ENCODE measurements at regions not wholly inside any gene's neighbourhood (a gene's known extent, or its start where the extent isn't known, plus 50 kb on each side); places are given as distances from the start of the nearest gene placed in this dataset.

DNA sequence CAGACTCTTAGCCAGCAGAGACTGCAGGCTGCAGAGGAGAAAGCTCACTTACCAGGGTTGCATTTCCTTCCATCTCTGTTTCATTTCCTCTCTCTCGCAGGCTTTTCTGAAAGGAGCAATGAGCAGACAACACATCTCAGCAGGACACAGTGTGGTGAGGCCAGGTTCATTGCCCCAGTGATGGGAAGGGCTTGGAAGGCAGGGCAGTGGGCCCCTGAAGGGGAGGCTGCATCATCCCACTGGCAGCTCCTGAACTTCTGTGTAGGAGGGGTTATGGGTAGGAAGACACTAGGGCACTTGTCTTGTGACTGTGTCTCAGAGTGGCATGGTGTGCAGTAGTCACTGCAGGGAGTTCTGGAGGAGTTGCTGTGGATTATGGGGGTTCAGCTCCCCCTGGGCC is 246.8 kb downstream of the QKI start:
- Histone ChIP-seq H3K79me2 (replicated peaks; ENCODE audit: insufficient read depth, low read length) (no peaks in the 10 kb centered on the region), H3K4me2 (ENCODE audit: low read length) (no peak overlapping the region), H3K4me3 (ENCODE audit: low read length) (no peak overlapping the region), H3F3A (ENCODE audit: insufficient read depth, low read length, poor library complexity, severe bottlenecking) (no peaks in the 10 kb centered on the region), H3K9me2 (ENCODE audit: insufficient read depth, low read length) (no peaks in the 10 kb centered on the region), H3K27me3 (ENCODE audit: insufficient read depth, low read depth, low read length) (no peaks in the 10 kb centered on the region), H3K27ac (ENCODE audit: low read length) (no peak overlapping the region), H2AFZ (ENCODE audit: low read depth, low read length) (no peak overlapping the region), H3K9ac (ENCODE audit: low read length) (no peak overlapping the region), H4K20me1 (ENCODE audit: insufficient read depth) (no peaks in the 10 kb centered on the region), H3K36me3 (ENCODE audit: insufficient read depth, low read length) (no peaks in the 10 kb centered on the region), H3K9me3 (ENCODE audit: low read length) (no peaks in the 10 kb centered on the region)
- no peak for TF ChIP-seq POLR2AphosphoS5 (IDR thresholded peaks at IDR 0.05)
- no peak for TF ChIP-seq RAD21 (conservative IDR thresholded peaks at IDR 0.05)
- no peak for TF ChIP-seq EP300 (conservative IDR thresholded peaks at IDR 0.05; ENCODE audit: poor library complexity, severe bottlenecking)
- no peak for TF ChIP-seq TAF1 (IDR thresholded peaks at IDR 0.05; ENCODE audit: low read depth)
- no peak for TF ChIP-seq EZH2 (IDR thresholded peaks at IDR 0.05; ENCODE audit: borderline replicate concordance, insufficient read depth, low read length, poor library complexity, severe bottlenecking)
- no peak for TF ChIP-seq CTCF (IDR thresholded peaks at IDR 0.05; ENCODE audit: poor library complexity, severe bottlenecking)
- TF ChIP-seq MXI1 (conservative IDR thresholded peaks at IDR 0.05; ENCODE audit: poor library complexity, severe bottlenecking) = no peak

- no peak overlapping the region for H3K4me3 ChIP-seq (ENCODE audit: low read length)
- H3K4me2 ChIP-seq (ENCODE audit: low read length) = no peak overlapping the region
- TF ChIP-seq, protein P1, sequence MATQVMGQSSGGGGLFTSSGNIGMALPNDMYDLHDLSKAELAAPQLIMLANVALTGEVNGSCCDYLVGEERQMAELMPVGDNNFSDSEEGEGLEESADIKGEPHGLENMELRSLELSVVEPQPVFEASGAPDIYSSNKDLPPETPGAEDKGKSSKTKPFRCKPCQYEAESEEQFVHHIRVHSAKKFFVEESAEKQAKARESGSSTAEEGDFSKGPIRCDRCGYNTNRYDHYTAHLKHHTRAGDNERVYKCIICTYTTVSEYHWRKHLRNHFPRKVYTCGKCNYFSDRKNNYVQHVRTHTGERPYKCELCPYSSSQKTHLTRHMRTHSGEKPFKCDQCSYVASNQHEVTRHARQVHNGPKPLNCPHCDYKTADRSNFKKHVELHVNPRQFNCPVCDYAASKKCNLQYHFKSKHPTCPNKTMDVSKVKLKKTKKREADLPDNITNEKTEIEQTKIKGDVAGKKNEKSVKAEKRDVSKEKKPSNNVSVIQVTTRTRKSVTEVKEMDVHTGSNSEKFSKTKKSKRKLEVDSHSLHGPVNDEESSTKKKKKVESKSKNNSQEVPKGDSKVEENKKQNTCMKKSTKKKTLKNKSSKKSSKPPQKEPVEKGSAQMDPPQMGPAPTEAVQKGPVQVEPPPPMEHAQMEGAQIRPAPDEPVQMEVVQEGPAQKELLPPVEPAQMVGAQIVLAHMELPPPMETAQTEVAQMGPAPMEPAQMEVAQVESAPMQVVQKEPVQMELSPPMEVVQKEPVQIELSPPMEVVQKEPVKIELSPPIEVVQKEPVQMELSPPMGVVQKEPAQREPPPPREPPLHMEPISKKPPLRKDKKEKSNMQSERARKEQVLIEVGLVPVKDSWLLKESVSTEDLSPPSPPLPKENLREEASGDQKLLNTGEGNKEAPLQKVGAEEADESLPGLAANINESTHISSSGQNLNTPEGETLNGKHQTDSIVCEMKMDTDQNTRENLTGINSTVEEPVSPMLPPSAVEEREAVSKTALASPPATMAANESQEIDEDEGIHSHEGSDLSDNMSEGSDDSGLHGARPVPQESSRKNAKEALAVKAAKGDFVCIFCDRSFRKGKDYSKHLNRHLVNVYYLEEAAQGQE (IDR thresholded peaks at IDR 0.05; ENCODE audit: borderline replicate concordance) = no peak
- no peak for TF ChIP-seq EP300 (conservative IDR thresholded peaks at IDR 0.05; ENCODE audit: poor library complexity, severe bottlenecking)
- no peak for TF ChIP-seq TAF1 (IDR thresholded peaks at IDR 0.05; ENCODE audit: low read depth)
- TF ChIP-seq CTCF (IDR thresholded peaks at IDR 0.05; ENCODE audit: poor library complexity, severe bottlenecking) = no peak
- TF ChIP-seq SMC3 (conservative IDR thresholded peaks at IDR 0.05; ENCODE audit: poor library complexity) = no peak
- no peaks in the 10 kb centered on the region for H3F3A ChIP-seq (ENCODE audit: insufficient read depth, low read length, poor library complexity, severe bottlenecking)
- no peaks in the 10 kb centered on the region for H3K36me3 ChIP-seq (ENCODE audit: insufficient read depth, low read length)
- no peaks in the 10 kb centered on the region for H3K27me3 ChIP-seq (ENCODE audit: insufficient read depth, low read depth, low read length)
- no peak overlapping the region for H3K9ac ChIP-seq (ENCODE audit: low read length)
- no peak overlapping the region for H3K27ac ChIP-seq (ENCODE audit: low read length)
- H3K9me3 ChIP-seq (ENCODE audit: low read length) = no peaks in the 10 kb centered on the region
- H2AFZ ChIP-seq (ENCODE audit: low read depth, low read length) = no peak overlapping the region
- no peaks in the 10 kb centered on the region for H4K20me1 ChIP-seq (ENCODE audit: insufficient read depth)
- H3K9me2 ChIP-seq (ENCODE audit: insufficient read depth, low read length) = no peaks in the 10 kb centered on the region
- no peaks in the 10 kb centered on the region for H3K79me2 ChIP-seq (replicated peaks; ENCODE audit: insufficient read depth, low read length)
Observed at GRCh38 chr6:163659803-163660202, 245.3 kb downstream of the QKI start.

Data from neural cell (in vitro differentiated cells).